Tibial nerve (tissue), 4 donors: ENCODE measurements at regions not wholly inside any gene's neighbourhood (a gene's known extent, or its start where the extent isn't known, plus 50 kb on each side); places are given as distances from the start of the nearest gene placed in this dataset.

Experiments used
- DNase-seq, 2 donors: peaks; one replicate each; pipeline ENCODE4 v3.0.0-alpha.2; 2019; ENCODE audit warnings: low spot score in 2 of 2
- H3K27ac ChIP-seq, 4 donors: fragments of 200-600 bp; sonication (generic) in 3 of 4; one replicate each; pipeline ENCODE4 v1.5.1; 2017 to 2019; ENCODE audit warnings: mild to moderate bottlenecking in 1 of 4
- H3K27me3 ChIP-seq, 2 donors: fragments of 200-600 bp; sonication (generic) in 1 of 2; one replicate each; pipeline versions ENCODE4 v1.5.1 to v1.6.0; 2017 to 2019
- H3K36me3 ChIP-seq, 3 donors: fragments of 200-600 bp; sonication (generic); one replicate each; pipeline ENCODE4 v1.5.1; 2018 to 2019
- H3K4me1 ChIP-seq, 4 donors: fragments of 200-600 bp; sonication (generic) in 3 of 4; one replicate each; pipeline ENCODE4 v1.5.1; 2017 to 2019
- H3K4me3 ChIP-seq, 4 donors: fragments of 200-600 bp; sonication (generic) in 3 of 4; one replicate each; pipeline ENCODE4 v1.5.1; 2017 to 2019; ENCODE audit warnings: mild to moderate bottlenecking in 1 of 4, moderate library complexity in 1 of 4
- H3K9me3 ChIP-seq, 4 donors: fragments of 200-600 bp; sonication (generic) in 3 of 4; one replicate each; pipeline ENCODE4 v1.5.1; 2017 to 2019
- EP300 ChIP-seq, 2 donors: sonication (generic); formaldehyde crosslinking; IDR thresholded peaks; one replicate each; pipeline ENCODE4 v1.6.1; 2017; ENCODE audit warnings: antibody characterized with exemption in 2 of 2, mild to moderate bottlenecking in 1 of 2
- POLR2A ChIP-seq, 2 donors: fragments of 450-650 bp; IDR thresholded peaks; one replicate each; pipeline ENCODE4 v1.6.1; 2017; ENCODE audit warnings: antibody characterized with exemption in 2 of 2, mild to moderate bottlenecking in 2 of 2, moderate library complexity in 2 of 2
- WGBS, 2 donors: methylation state at CpG; one replicate each; pipeline ENCODE4 v1.1.5; 2018; 5-methylcytosine and 5-hydroxymethylcytosine counted together
- TF ChIP-seq, protein P1 (sequence below), 5 experiments: fragments of 200-600 bp in 3 of 5; fragments of 450-650 bp in 2 of 5; sonication (generic) in 3 of 5; IDR thresholded peaks; one replicate each; pipeline ENCODE4 v1.5.1; 2016 to 2019; ENCODE audit warnings: antibody characterized with exemption in 5 of 5, mild to moderate bottlenecking in 3 of 5, moderate library complexity in 2 of 5

- TF ChIP-seq EP300 (IDR thresholded peaks at IDR 0.05) (no peak), POLR2A (IDR thresholded peaks at IDR 0.05) (no peak)
- TF ChIP-seq, protein P1, sequence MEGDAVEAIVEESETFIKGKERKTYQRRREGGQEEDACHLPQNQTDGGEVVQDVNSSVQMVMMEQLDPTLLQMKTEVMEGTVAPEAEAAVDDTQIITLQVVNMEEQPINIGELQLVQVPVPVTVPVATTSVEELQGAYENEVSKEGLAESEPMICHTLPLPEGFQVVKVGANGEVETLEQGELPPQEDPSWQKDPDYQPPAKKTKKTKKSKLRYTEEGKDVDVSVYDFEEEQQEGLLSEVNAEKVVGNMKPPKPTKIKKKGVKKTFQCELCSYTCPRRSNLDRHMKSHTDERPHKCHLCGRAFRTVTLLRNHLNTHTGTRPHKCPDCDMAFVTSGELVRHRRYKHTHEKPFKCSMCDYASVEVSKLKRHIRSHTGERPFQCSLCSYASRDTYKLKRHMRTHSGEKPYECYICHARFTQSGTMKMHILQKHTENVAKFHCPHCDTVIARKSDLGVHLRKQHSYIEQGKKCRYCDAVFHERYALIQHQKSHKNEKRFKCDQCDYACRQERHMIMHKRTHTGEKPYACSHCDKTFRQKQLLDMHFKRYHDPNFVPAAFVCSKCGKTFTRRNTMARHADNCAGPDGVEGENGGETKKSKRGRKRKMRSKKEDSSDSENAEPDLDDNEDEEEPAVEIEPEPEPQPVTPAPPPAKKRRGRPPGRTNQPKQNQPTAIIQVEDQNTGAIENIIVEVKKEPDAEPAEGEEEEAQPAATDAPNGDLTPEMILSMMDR (IDR thresholded peaks at IDR 0.05), result no peak
- Histone ChIP-seq H3K36me3 (no peaks in the 10 kb centered on the region), H3K4me3 (no peak overlapping the region), H3K27me3 (no peaks in the 10 kb centered on the region), H3K9me3 (no peaks in the 10 kb centered on the region), H3K27ac (no peak overlapping the region), H3K4me1 (no peaks in the 10 kb centered on the region)
- 70 to 74% methylated on average over 2 of the region's 2 CpGs for WGBS, 2 donors
- no peak for DNase-seq
Observed at GRCh38 chr9:73611032-73611431, 459.4 kb downstream of the ANXA1 start.

- H3K9me3 ChIP-seq, result no peaks in the 10 kb centered on the region
- no peaks in the 10 kb centered on the region for H3K4me1 ChIP-seq
- H3K36me3 ChIP-seq, result no peaks in the 10 kb centered on the region
- no peak for DNase-seq
- TF ChIP-seq EP300 (IDR thresholded peaks at IDR 0.05) (no peak), POLR2A (IDR thresholded peaks at IDR 0.05) (no peak)
- TF ChIP-seq, protein P1 (IDR thresholded peaks at IDR 0.05), result no peak
- 84 to 92% methylated on average over 4 of the region's 4 CpGs for WGBS, 2 donors
- H3K27me3 ChIP-seq, result no peaks in the 10 kb centered on the region
- H3K4me3 ChIP-seq, result no peak overlapping the region
- no peak overlapping the region for H3K27ac ChIP-seq
Observed at GRCh38 chr9:73613092-73613701, 461.5 kb downstream of the ANXA1 start.

GRCh38 chr9:73615557-73615956 lies 463.9 kb downstream of the ANXA1 start:
- Histone ChIP-seq H3K9me3 (no peaks in the 10 kb centered on the region), H3K36me3 (no peaks in the 10 kb centered on the region), H3K27ac (no peak overlapping the region), H3K27me3 (no peaks in the 10 kb centered on the region), H3K4me1 (no peaks in the 10 kb centered on the region), H3K4me3 (no peak overlapping the region)
- no peak for TF ChIP-seq EP300 (IDR thresholded peaks at IDR 0.05)
- no peak for TF ChIP-seq POLR2A (IDR thresholded peaks at IDR 0.05)
- TF ChIP-seq, protein P1 (IDR thresholded peaks at IDR 0.05), result no peak
- DNase-seq, result no peak

DNA sequence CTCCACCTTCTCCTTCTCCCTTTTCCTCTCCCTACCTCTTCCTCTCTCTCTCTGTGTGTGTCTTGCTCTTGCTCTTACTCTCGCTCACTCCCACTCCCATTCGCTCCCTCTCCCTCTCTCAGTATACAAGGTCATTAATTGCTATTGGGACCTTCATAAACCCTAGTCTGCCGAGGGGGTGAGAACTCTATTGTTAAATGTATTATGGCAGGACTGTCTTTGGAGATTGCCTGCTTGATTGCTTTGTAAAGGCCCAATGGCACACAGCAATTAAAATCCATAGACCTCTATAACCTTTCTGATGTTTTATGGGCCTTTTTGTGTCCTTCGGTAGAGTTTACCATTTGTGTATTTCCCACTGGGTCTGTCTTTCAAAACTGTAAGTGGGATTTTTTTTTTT lies 465.9 kb downstream of the ANXA1 start:
- H3K36me3 ChIP-seq, result no peaks in the 10 kb centered on the region
- WGBS, 2 donors, result 47 to 60% methylated on average over 4 of the region's 4 CpGs
- TF ChIP-seq POLR2A (IDR thresholded peaks at IDR 0.05), result no peak
- TF ChIP-seq, protein P1 (IDR thresholded peaks at IDR 0.05), result no peak
- TF ChIP-seq EP300 (IDR thresholded peaks at IDR 0.05), result no peak
- no peaks in the 10 kb centered on the region for H3K4me1 ChIP-seq
- no peaks in the 10 kb centered on the region for H3K27me3 ChIP-seq
- no peak overlapping the region for H3K27ac ChIP-seq
- no peaks in the 10 kb centered on the region for H3K9me3 ChIP-seq
- no peak overlapping the region for H3K4me3 ChIP-seq
- no peak for DNase-seq

DNA sequence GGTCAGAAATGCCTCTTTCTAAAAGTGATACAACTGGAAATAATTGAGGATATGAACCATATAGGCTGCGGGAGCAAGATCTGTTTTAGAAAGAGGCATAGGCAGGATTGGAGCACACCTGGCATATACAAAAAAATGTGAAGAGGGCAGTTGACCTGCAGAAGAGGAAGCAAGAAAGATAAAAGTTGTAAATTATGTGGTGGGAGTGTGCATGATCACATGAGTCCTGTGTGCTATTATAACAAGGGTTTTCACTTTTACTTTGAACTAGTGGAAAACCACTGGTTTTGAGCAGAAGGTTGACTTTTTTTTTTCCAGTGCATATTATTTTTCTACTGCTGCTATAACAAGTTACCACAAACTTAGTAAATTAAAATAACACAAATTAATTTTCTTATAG lies 489.3 kb downstream of the ANXA1 start:
- Histone ChIP-seq H3K4me3 (no peak overlapping the region), H3K36me3 (no peaks in the 10 kb centered on the region), H3K27ac (no peak overlapping the region), H3K4me1 (no peaks in the 10 kb centered on the region), H3K9me3 (peaks cover 0 to 9% (median 0%) of the 10 kb centered on the region in 4 donors), H3K27me3 (no peaks in the 10 kb centered on the region)
- DNase-seq, result no peak
- WGBS, 2 donors, result 87 to 89% methylated on average over 1 of the region's 1 CpG
- TF ChIP-seq EP300 (IDR thresholded peaks at IDR 0.05), result no peak
- TF ChIP-seq, protein P1 (IDR thresholded peaks at IDR 0.05), result no peak
- TF ChIP-seq POLR2A (IDR thresholded peaks at IDR 0.05), result no peak
